AG04450 (cell line): ENCODE measurements at regions not wholly inside any gene's neighbourhood (a gene's known extent, or its start where the extent isn't known, plus 50 kb on each side); places are given as distances from the start of the nearest gene placed in this dataset.

Source experiments
- CTCF ChIA-PET: fragments of 300-600, 350-600 bp; formaldehyde crosslinking; extraction: SDS; loops from one replicate; lab custom pipeline; 2022; ENCODE audit warnings: antibody characterized with exemption, inconsistent platforms; lab: Charles Lee
- POLR2A ChIA-PET: fragments of 350-600 bp; formaldehyde crosslinking; extraction: SDS; loops from one replicate; lab custom pipeline; 2021; ENCODE audit warnings: antibody characterized with exemption, inconsistent platforms; lab: Yijun Ruan, JAX
- DNase-seq: peaks from one replicate; pipeline ENCODE4 v3.0.0-alpha.2; 2011; ENCODE audit warnings: low read depth, low spot score
- H3K27ac ChIP-seq: one replicate; pipeline ENCODE4 v1.5.1; 2012; ENCODE audit warnings: low read depth, low read length, control low read depth
- H3K27me3 ChIP-seq: one replicate; pipeline ENCODE4 v1.6.0; 2012; ENCODE audit warnings: low read length; ENCODE audit not compliant: control insufficient read depth, insufficient read depth
- H3K4me3 ChIP-seq: 2 replicates; pipeline ENCODE4 v1.5.1; 2011; ENCODE audit warnings: mild to moderate bottlenecking, low read depth, low read length, control low read depth
- H3K9me3 ChIP-seq: 2 replicates; pipeline ENCODE4 v1.5.1; 2012; ENCODE audit warnings: low read length; ENCODE audit not compliant: control insufficient read depth, insufficient read depth
- TF ChIP-seq, protein P1 (sequence below): IDR thresholded peaks from 2 replicates; pipeline ENCODE4 v1.5.1; 2011; ENCODE audit warnings: low read depth, low read length, control low read depth, inconsistent platforms

DNA sequence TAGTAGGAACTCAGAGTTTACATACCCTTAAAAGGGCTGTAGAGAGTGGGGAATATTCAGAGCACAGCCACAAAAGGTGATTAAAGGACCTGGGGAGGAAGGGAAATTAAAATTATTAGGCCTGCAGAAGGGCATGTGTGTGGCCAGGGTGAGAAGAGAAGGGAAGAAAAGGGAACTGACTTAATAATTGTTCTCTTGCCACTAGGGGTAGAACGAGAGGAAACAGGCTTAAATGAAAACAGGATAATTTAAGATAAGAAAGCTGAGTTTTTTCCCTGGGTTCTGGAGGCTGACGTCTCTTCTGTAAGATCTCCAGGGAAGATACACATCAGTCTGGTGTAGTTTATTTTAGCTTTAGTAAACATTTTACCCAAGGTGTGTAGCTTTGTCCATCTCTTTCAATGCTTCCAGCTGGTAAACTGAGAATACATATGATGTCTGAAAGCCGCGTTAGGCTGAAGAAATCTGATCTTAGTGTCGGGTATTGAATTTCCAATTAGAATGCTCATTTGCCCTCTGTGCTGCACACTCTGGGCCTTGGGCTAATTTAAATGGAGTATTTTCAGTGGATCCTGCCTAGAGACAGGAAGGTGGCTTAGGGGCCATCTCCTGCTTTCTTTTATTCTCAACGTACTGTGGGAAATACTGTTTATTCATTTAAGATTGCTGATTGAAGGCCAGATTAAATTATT is 416.8 kb downstream of the TMEM38B start:
- Histone ChIP-seq H3K27me3 (no peaks in the 10 kb centered on the region), H3K4me3 (no peak overlapping the region), H3K9me3 (peaks cover 4% of the 10 kb centered on the region), H3K27ac (no peak overlapping the region)
- TF ChIP-seq, protein P1, sequence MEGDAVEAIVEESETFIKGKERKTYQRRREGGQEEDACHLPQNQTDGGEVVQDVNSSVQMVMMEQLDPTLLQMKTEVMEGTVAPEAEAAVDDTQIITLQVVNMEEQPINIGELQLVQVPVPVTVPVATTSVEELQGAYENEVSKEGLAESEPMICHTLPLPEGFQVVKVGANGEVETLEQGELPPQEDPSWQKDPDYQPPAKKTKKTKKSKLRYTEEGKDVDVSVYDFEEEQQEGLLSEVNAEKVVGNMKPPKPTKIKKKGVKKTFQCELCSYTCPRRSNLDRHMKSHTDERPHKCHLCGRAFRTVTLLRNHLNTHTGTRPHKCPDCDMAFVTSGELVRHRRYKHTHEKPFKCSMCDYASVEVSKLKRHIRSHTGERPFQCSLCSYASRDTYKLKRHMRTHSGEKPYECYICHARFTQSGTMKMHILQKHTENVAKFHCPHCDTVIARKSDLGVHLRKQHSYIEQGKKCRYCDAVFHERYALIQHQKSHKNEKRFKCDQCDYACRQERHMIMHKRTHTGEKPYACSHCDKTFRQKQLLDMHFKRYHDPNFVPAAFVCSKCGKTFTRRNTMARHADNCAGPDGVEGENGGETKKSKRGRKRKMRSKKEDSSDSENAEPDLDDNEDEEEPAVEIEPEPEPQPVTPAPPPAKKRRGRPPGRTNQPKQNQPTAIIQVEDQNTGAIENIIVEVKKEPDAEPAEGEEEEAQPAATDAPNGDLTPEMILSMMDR, result no peak
- ChIA-PET CTCF (no interaction called here), POLR2A (no interaction called here)
- DNase-seq, result no peak

DNA sequence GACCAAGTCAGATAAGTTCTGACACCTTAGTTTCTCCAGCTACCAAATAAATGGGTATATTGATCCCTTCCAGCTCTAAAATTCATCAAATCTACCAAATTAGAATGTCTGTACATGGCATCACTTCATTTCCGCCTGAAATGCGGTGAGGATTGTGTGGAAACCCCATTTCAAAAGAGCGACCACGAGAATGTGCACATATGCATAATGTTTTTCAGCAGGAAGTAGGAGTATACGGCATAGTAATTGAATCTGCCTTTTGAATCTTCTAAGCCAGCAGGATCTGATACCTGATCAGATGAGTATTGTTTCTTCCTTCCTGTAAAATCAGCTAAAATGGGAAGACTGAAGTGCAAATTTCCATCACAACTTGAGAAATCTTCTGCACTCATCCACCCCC is 418.6 kb downstream of the TMEM38B start:
- CTCF ChIA-PET, result no interaction called here
- no peak overlapping the region for H3K27ac ChIP-seq
- H3K9me3 ChIP-seq, result no peaks in the 10 kb centered on the region
- POLR2A ChIA-PET, result no interaction called here
- TF ChIP-seq, protein P1, result no peak
- DNase-seq, result no peak
- H3K27me3 ChIP-seq, result no peaks in the 10 kb centered on the region
- H3K4me3 ChIP-seq, result no peak overlapping the region

DNA sequence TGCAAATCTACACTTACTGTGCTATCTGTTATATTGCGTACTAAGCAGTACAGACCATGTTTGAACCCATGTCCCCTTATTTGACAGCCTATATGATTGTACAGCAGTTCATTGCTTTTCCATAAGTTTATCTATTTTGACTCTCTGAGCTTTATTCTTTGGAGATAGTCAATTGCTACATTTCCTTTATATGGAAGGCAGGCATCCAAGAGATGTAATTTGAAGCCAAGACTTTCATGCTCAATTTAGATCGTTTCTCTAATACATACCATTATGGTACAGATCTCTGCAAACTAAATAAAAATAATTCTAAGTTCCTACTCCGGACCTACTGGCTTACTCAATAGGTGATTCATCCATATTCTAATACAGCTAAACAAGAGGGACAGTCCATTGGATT is 424.8 kb downstream of the TMEM38B start:
- peaks cover 5% of the 10 kb centered on the region for H3K9me3 ChIP-seq
- H3K27ac ChIP-seq, result no peak overlapping the region
- no peak overlapping the region for H3K4me3 ChIP-seq
- no peaks in the 10 kb centered on the region for H3K27me3 ChIP-seq
- DNase-seq, result no peak
- ChIA-PET POLR2A (no interaction called here), CTCF (no interaction called here)
- TF ChIP-seq, protein P1, result no peak

DNA sequence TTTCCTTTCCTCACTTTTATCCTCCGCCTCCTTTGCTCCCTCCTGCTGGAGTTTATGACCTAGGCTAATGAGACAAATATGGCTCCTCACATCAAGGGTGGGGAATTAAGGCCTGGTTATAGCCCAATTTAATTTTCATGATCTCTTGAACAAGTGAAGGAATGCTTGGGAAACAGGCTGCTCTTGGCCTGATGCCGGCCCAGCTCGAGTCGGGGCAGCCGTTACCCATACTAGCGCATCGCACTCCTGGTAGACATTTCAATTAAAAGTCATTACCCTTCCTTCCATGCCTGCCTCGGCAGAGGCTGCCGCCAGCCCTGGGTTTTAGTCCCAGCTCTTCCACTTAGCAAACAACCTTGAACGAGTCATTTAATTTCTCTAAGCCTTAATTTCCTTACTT is 425.7 kb downstream of the TMEM38B start:
- Histone ChIP-seq H3K27ac (no peak overlapping the region), H3K4me3 (no peak overlapping the region), H3K27me3 (no peaks in the 10 kb centered on the region), H3K9me3 (peaks cover 9% of the 10 kb centered on the region)
- ChIA-PET POLR2A (no interaction called here), CTCF (no interaction called here)
- no peak for DNase-seq
- TF ChIP-seq, protein P1, result no peak

DNA sequence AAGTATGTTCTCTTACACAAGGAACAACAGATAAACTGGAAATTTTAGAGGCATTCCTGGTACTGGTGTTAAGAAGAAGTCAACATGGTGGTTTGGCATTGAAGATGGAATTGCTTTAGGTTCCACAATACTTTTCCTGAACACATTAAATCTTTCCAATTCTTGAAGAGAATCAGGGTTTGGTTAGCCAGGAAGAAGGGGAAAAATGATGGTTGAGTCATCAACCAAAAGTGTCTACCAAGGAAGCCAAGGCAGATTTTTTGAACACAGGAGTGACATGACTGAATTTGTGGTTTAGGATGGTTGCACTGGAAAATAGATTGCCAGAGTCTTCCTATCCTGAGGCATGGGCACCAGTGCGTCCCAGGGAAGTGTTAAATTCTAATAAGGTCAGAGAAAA is 433.4 kb downstream of the TMEM38B start:
- H3K27me3 ChIP-seq, result no peaks in the 10 kb centered on the region
- H3K27ac ChIP-seq, result no peak overlapping the region
- H3K9me3 ChIP-seq, result peaks cover 5% of the 10 kb centered on the region; the same call in 1 of the 2 replicates
- POLR2A ChIA-PET, result no interaction called here
- DNase-seq, result no peak
- TF ChIP-seq, protein P1, result no peak
- H3K4me3 ChIP-seq, result no peak overlapping the region
- CTCF ChIA-PET, result no interaction called here
